NCI-H524 treated with DMSO at 0.1 percent for 48 hours (cell line): ENCODE measurements at regions not wholly inside any gene's neighbourhood (a gene's known extent, or its start where the extent isn't known, plus 50 kb on each side); places are given as distances from the start of the nearest gene placed in this dataset.
"Not testable (repeated sequence)": the region's sequence is repeated elsewhere in the genome, so short reads cannot be mapped to it uniquely, and the experiment has no call there.

ENCODE experiments used
- DNase-seq: peaks from one replicate; lab custom pipeline; 2025; lab: John Stamatoyannopoulos, UW

GRCh38 chr2:129375632-129376425 is 603.6 kb upstream of the RAB6C start:
- no peak for DNase-seq

GRCh38 chr2:129376426-129377077 is 602.9 kb upstream of the RAB6C start:
- DNase-seq: no peak

GRCh38 chr2:129377078-129377469 is 602.4 kb upstream of the RAB6C start:
- DNase-seq: no peak

GRCh38 chr2:129378186-129378585 is 601.3 kb upstream of the RAB6C start:
- DNase-seq: no peak

GRCh38 chr2:129379411-129379810 is 600.1 kb upstream of the RAB6C start:
- DNase-seq: no peak

- DNase-seq: no peak
Observed at GRCh38 chr2:129381789-129382188, 597.7 kb upstream of the RAB6C start.

GRCh38 chr2:129388870-129389269 is 590.6 kb upstream of the RAB6C start:
- DNase-seq: no peak

- DNase-seq: no peak
Observed at GRCh38 chr2:129393816-129394215, 585.6 kb upstream of the RAB6C start.

GRCh38 chr2:129396980-129397599 is 582.4 kb upstream of the RAB6C start:
- no peak for DNase-seq

GRCh38 chr2:129400826-129401225 is 578.6 kb upstream of the RAB6C start:
- peak; percentile 59 for DNase-seq

GRCh38 chr2:129402076-129402475 is 577.4 kb upstream of the RAB6C start:
- DNase-seq: no peak

- no peak for DNase-seq
Observed at GRCh38 chr2:129404000-129404685, 575.3 kb upstream of the RAB6C start.

GRCh38 chr2:129408570-129408969 is 570.9 kb upstream of the RAB6C start:
- DNase-seq: no peak

GRCh38 chr2:129417041-129417440 is 562.4 kb upstream of the RAB6C start:
- not testable (repeated sequence) for DNase-seq

GRCh38 chr2:129422028-129422427 is 557.4 kb upstream of the RAB6C start:
- no peak for DNase-seq

- no peak for DNase-seq
Observed at GRCh38 chr2:129428086-129428660, 551.3 kb upstream of the RAB6C start.

GRCh38 chr2:129430911-129431310 is 548.6 kb upstream of the RAB6C start:
- no peak for DNase-seq

GRCh38 chr2:129431881-129432280 is 547.6 kb upstream of the RAB6C start:
- no peak for DNase-seq

- no peak for DNase-seq
Observed at GRCh38 chr2:129436809-129437208, 542.7 kb upstream of the RAB6C start.

GRCh38 chr2:129437725-129438124 is 541.7 kb upstream of the RAB6C start:
- DNase-seq: no peak

- DNase-seq: no peak
Observed at GRCh38 chr2:129438501-129439057, 540.9 kb upstream of the RAB6C start.
